Choroid plexus epithelial cell (primary cell): ENCODE measurements at regions not wholly inside any gene's neighbourhood (a gene's known extent, or its start where the extent isn't known, plus 50 kb on each side); places are given as distances from the start of the nearest gene placed in this dataset.

Experiments
- DNase-seq: peaks from one replicate; pipeline ENCODE4 v3.0.0-alpha.2; 2010; ENCODE audit warnings: low read depth
- H3K4me3 ChIP-seq: 2 replicates; pipeline ENCODE4 v1.5.1; 2011; ENCODE audit warnings: low read depth, mild to moderate bottlenecking, control low read depth, low read length, moderate library complexity
- TF ChIP-seq, protein P1 (sequence below): conservative IDR thresholded peaks from 2 replicates; pipeline ENCODE4 v1.5.1; 2011; ENCODE audit warnings: low read depth, mild to moderate bottlenecking, control low read depth, inconsistent platforms, low read length, moderate library complexity

DNA sequence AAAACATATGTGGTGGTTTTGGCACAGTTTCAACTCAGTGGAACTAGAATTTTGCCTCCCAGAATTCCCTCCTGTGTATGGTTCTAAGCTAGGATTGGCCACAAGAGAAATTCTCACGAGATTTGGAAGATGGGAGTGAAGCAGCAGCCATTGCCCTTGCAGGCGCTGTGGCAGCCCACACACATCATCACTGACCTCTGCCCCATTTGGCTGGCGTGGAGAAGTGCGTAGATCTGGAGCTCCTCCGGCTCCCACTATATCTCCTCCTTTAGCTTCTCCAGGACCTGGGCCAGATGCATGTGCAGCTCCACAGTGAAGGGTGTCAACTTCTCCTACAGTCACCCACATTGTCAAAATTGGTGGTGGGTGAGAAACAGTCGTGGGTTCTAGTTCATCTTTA is 199.6 kb downstream of the EFHB start:
- TF ChIP-seq, protein P1, sequence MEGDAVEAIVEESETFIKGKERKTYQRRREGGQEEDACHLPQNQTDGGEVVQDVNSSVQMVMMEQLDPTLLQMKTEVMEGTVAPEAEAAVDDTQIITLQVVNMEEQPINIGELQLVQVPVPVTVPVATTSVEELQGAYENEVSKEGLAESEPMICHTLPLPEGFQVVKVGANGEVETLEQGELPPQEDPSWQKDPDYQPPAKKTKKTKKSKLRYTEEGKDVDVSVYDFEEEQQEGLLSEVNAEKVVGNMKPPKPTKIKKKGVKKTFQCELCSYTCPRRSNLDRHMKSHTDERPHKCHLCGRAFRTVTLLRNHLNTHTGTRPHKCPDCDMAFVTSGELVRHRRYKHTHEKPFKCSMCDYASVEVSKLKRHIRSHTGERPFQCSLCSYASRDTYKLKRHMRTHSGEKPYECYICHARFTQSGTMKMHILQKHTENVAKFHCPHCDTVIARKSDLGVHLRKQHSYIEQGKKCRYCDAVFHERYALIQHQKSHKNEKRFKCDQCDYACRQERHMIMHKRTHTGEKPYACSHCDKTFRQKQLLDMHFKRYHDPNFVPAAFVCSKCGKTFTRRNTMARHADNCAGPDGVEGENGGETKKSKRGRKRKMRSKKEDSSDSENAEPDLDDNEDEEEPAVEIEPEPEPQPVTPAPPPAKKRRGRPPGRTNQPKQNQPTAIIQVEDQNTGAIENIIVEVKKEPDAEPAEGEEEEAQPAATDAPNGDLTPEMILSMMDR = no peak
- H3K4me3 ChIP-seq = no peak overlapping the region
- DNase-seq = no peak

- no peak for DNase-seq
- H3K4me3 ChIP-seq = no peak overlapping the region
- TF ChIP-seq, protein P1 = no peak
Measured at GRCh38 chr3:19725000-19725399, 209.0 kb downstream of the EFHB start.

GRCh38 chr3:19717736-19718135 is 216.3 kb downstream of the EFHB start:
- H3K4me3 ChIP-seq = no peak overlapping the region
- no peak for DNase-seq
- TF ChIP-seq, protein P1 = no peak

DNA sequence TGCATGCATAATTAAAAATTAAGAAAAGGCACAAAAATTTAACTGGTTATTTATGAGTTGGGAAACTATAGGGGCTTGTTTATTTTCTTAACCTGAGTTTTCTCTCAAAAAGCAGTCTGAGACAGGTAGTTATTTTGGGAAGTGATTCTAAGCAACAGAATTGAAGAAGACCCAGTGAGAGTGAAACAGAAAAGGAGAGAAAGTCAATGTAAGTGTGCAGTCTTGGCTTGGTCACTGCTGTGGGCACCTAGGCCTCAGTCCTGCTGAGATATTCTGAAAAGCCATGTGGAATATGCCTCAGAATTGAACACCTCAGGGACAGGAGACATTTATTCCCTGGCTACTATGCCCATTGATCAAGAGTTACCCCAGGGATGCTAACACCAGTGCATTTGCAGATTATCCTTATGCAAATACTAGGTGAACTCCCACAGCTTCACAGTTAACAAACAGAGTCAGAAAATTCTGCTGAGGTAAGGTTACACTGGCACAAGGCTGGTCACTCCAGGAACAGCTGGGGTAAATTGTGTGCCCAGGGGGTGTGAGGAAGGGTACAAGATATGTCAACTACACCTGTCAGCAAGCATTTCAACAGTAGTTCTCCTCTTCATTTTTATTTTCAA is 222.7 kb downstream of the EFHB start:
- no peak for DNase-seq
- H3K4me3 ChIP-seq = no peak overlapping the region
- TF ChIP-seq, protein P1 = no peak

- H3K4me3 ChIP-seq = peak overlapping the region; percentile 17
- TF ChIP-seq, protein P1 = no peak
- no peak for DNase-seq
Measured at GRCh38 chr3:19702416-19703078, 231.5 kb downstream of the EFHB start.

DNA sequence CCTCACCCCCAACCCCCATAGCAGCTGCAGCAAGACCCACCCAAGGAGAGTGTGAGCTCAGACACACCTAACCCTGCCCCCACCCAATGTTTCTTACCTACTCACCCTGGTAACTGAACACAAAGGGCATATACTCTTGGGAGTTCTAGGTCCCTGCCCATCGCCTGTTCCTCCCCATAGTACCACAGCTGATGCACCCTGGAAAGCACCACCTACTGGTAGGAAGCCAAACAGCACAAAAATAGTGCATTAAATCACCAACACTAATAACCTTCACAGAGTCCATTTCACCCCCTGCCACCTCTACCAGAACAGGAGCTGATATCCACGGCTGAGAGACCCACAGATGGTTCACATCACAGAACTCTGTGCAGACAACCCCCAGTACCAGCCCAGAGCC is 245.2 kb downstream of the EFHB start:
- TF ChIP-seq, protein P1 = no peak
- no peak for DNase-seq
- no peak overlapping the region for H3K4me3 ChIP-seq

- TF ChIP-seq, protein P1 = no peak
- H3K4me3 ChIP-seq = no peak overlapping the region
- no peak for DNase-seq
Measured at GRCh38 chr3:19668163-19668562, 265.9 kb downstream of the EFHB start.
